DMS53 (cell line): ENCODE measurements at regions not wholly inside any gene's neighbourhood (a gene's known extent, or its start where the extent isn't known, plus 50 kb on each side); places are given as distances from the start of the nearest gene placed in this dataset.
"Not testable (repeated sequence)": the region's sequence is repeated elsewhere in the genome, so short reads cannot be mapped to it uniquely, and the experiment has no call there.

Source experiments
- DNase-seq: peaks from one replicate; lab custom pipeline; 2025; lab: John Stamatoyannopoulos, UW

DNA sequence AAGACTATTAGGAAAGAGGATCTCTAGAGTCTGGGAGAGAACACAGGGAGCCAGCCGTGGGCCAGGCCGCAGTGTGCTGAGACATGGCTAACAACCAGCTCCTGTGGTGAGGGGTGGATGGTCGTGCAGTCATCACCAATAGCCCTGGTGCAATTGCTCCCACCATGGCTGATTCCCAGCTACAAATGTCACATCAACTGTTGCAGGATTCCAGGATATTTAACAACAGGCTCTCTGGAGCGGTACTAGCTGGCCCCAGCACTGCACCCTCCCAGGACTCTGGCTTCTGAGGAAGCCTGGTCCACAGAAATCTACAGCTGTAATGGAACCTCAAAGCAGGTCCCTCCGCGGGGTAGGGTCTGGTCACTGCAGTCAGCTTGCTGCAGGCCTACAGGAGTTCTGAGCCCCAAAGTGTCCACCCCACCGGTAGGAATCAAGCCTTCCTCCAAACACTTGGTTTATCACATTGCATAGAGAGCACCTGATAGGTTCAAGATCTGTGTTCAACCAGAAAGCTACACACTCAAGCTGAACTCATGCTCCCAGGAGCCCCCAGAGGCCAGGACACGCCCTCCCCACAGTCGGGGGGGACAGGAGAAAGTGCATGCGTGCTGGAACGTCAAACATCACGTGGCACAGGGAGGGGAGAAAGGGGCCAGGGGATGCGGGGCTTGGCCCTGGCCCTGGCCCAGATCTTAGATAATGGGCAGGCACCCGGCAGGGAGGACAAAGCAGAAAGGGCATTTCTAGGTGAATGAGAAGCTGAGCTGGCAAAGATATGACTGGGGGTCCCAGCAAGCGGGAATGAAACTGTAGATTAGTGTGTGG is 609.0 kb downstream of the TBC1D22A start:
- DNase-seq, result no peak

GRCh38 chr22:47370448-47371262 is 608.2 kb downstream of the TBC1D22A start:
- no peak for DNase-seq

GRCh38 chr22:47369431-47370015 is 607.1 kb downstream of the TBC1D22A start:
- DNase-seq, result no peak

- DNase-seq, result no peak
These were observed 606.6 kb downstream of the TBC1D22A start for GRCh38 chr22:47369020-47369419.

DNA sequence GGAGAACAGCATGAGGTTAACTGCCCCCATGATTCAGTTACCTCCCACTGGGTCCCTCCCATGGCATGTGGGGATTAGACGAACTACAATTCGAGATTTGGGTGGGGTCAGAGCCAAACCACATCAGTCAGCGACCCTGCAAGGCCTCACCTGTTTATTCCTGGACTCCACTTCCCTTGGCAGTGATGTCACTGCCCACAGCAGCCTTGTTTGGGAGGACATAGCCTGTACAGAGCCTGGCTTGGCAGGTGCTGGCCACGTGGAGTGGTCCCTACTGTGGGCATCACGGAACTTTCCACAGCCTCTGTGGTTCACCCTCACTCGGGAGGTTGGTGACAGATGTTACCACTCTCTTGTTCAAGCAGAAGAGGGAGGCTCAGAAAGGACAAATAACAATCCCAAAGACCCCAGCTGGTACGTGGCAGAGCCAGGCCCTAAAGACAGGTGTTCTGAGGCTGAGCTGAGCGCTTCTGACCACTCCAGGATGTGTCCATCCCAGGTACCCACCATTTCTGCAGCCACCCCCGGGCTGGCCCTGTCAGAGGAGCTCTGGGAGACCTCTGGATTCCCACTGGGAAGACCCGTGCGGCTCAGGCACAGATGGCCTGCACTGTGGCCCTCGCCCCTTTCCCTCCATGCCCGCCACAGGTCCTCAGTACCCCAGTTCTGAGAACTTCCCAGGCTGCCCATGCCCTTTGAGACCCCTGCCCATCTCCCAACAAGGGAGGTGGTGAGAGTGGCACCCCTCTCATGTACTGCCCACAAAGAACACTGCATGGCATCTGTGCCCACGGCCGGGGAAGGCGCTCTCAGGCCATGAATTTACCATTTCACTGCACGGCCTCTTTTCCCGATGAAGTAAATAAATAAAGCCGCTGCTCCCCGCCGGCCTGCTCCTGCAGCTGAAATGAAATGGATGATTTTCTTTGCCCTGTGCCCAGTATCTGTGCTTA is 605.8 kb downstream of the TBC1D22A start:
- DNase-seq, result no peak

GRCh38 chr22:47367107-47367690 is 604.7 kb downstream of the TBC1D22A start:
- no peak for DNase-seq

DNA sequence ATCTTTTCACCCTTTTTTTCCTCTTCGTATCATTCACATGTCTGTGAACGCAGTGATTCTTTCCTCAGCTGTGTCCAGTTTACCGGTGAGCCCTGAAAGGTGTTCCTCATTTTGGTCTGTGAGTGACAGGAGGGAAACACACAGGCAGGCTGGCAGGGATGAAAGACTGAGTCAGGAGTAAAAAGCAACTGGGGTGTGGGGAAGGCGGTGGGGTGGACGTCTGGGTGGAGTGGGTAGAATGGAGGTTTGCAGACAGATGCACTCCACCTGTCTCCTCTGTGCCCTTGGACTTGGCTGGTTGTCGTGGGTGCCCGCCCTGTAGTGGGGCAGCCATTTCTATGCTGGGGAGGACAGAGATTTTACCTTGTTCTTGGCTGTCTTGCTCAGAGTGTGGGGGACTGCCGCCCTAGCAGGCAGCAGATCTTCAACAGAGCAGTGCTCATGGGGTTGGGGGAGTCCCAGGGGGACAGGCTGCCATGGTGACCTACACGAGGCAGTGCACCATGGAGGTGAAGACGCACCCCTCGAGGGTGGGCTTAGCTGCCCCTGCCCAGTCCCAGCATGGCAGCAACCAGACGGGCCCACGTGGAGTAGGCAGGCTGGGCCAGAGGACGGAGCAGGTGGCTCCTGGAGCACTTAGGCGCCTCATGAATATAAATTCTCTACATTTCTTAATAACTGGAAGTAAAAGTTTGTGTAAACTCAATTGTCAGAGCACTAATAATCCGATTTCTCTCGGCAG is 603.7 kb downstream of the TBC1D22A start:
- DNase-seq, result no peak

DNA sequence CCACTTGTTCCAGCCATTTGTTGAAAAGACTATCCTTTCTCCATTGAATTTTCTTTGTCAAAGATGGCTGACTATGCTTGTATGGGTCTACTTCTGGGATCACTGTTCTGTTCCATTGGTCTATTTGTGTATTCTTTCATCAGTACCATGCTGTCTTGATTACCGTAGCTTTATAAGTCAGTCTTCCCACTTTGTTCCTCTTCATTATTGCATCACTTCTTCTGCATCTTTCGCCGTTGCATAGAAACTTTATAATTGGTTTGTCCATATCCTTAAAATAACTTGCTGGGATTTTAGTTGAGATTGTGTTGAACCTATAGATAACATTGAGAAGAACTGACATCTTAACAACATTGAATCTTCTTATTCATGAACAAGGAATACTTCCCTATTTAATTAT is 598.8 kb downstream of the TBC1D22A start:
- DNase-seq, result no peak

DNA sequence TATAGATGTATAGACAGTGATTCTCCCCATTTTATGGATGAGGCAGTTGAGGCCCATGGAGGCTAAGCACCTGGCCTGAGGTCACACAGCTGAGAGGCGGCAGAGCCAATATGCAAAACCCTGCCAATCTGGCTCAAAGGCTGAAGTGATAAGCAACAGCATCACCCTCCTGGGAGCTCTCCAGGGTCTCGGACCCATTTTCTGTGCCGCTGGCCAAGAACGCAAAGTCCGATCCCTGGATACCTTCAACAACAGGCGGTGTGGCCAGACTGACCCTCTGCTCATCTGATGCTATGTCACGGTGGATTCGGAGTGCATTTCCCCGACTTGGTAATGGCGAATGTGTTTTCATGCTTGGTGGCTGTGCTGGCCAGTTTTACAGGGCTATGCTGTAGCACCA is 595.0 kb downstream of the TBC1D22A start:
- no peak for DNase-seq

DNA sequence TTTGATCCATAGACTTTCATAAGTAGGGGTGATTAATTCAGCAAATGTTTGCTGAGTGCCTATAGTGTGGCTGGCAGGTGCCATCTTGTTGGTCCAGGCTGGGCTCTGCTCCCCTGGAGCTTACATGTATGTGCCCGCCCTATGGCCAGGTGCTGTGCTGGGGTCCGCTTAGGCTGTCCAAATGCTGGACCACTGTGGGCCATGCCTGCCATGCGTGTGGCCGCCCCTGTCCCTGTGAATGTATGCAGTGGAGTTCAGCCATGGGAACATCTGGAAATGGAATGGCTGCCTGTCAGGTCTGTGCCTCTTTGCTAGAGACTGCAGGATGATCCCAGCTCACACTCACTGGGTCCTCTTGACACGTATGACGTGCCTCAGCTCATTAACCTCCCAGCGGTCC is 594.6 kb downstream of the TBC1D22A start:
- no peak for DNase-seq

- no peak for DNase-seq
These were observed 594.1 kb downstream of the TBC1D22A start for GRCh38 chr22:47356511-47357011.

- peak; percentile 20 for DNase-seq
These were observed 593.5 kb downstream of the TBC1D22A start for GRCh38 chr22:47355776-47356510.

DNA sequence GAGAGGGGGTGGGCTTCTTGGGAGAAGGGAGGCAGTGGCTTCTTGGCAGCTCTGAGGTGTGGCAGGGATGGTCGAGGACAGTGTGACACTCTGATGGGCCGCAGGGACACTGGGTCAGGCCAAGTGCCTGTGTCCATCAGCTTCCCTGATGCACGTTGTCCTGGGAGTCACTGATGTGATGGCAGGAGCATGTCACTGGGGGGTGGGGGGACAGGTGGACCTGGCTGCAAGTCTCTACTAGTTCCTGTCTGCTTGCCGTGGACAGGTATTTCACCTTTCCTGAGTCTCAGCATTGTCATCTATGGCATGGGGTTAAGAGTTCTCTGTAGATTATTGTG is 592.9 kb downstream of the TBC1D22A start:
- DNase-seq, result no peak

- DNase-seq, result no peak
These were observed 592.4 kb downstream of the TBC1D22A start for GRCh38 chr22:47354668-47355387.

GRCh38 chr22:47352920-47353700 is 590.7 kb downstream of the TBC1D22A start:
- DNase-seq, result no peak

DNA sequence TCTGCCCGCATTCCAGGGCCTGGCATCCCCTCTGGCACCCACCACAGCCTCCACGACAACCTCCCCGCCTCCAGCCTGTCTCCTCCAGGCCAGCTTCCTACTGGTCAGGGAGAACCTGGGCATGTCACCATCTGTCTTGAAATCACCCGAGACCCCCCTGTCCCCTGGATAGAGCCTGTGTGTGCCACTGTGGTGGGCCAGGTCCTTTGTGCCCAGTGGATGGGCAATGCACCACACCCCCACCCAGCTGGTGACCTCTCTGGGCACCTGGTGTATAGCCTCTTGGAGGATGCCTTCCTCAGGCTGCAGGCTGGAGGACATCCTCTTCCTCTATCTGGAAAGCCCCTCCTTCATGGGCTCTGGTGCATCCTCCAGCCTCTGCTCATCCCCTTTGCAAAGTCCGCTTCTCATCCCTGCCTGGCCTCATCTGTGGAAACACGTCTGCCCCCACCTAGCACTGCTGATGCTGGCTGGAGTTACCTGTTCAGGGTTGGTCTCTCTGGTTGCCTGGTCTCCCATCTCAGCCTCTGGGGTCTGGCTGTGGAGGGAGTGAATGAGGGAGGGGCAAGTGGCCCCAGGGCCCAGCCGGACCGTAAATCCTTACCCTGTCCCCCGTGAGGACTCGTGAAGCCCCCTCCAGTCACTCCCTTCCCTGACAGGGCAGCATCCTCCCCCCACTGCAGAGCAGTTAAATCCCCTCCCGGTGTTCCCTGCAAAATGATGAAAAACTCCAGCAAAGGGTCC is 589.6 kb downstream of the TBC1D22A start:
- DNase-seq, result no peak

GRCh38 chr22:47346287-47346686 is 583.8 kb downstream of the TBC1D22A start:
- not testable (repeated sequence) for DNase-seq

DNA sequence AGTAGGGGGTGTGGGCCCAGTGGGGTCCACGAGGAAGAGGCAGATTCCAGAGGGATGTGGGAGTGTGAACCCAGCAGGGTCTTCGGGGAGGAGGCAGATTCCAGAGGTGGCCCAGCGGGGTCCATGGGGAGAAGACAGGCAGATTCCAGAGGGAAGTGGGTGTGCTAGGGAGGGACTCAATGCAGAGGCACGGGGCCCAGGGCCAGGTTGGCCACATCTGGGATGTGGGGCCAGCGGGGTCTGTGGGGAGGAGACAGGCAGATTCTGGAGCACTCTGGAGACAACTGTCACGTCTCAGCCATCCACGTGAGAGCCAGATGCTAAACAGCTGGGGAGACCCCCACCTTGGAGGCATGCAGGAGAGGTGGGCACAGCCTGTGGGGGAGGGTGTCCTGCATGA is 582.6 kb downstream of the TBC1D22A start:
- DNase-seq, result no peak
